ENCODE measurements at regions not wholly inside any gene's neighbourhood (a gene's known extent, or its start where the extent isn't known, plus 50 kb on each side); places are given as distances from the start of the nearest gene placed in this dataset.

- Mint-ChIP-seq H3K36me3 (ENCODE audit: insufficient read depth, unreplicated experiment) (no peaks in the 10 kb centered on the region), H3K9me3 (ENCODE audit: unreplicated experiment) (no peaks in the 10 kb centered on the region), H3K4me3 (ENCODE audit: unreplicated experiment) (no peak overlapping the region), H3K27ac (ENCODE audit: unreplicated experiment) (no peak overlapping the region), H3K4me1 (ENCODE audit: low read depth, unreplicated experiment) (peaks cover 10% of the 10 kb centered on the region), H3K27me3 (ENCODE audit: insufficient read depth, unreplicated experiment) (no peaks in the 10 kb centered on the region)
- no peak for DNase-seq
- TF ChIP-seq CTCF (IDR thresholded peaks at IDR 0.05; ENCODE audit: insufficient read depth in 1 of 2, low read depth in 1 of 2, low read length in 1 of 2, severe bottlenecking in 1 of 2, unreplicated experiment in 1 of 2) = no peak
- Histone ChIP-seq H3K9me3 (peaks cover 3% of the 10 kb centered on the region; the same call in 1 of the 2 replicates), H3K27me3 (replicated peaks; ENCODE audit: control insufficient read depth, insufficient read depth, low read length) (no peaks in the 10 kb centered on the region), H3K4me1 (peaks cover 31% of the 10 kb centered on the region), H3K4me3 (ENCODE audit: low read depth, low read length) (no peak overlapping the region), H3K36me3 (ENCODE audit: control insufficient read depth, insufficient read depth, low read length) (no peaks in the 10 kb centered on the region)
- BruUV-seq (replicated peaks) = no TSS peak
- CTCF ChIA-PET = no interaction called here
- POLR2A ChIA-PET = no interaction called here
- intact Hi-C loops (cut with micrococcal nuclease; ENCODE audit: unreplicated experiment) = no loop called here
These were observed 113.8 kb downstream of the CTAGE1 start for GRCh38 chr18:22303927-22304326.

- ChIA-PET CTCF (interaction anchor here (0.9 kb wide), 1 partner anchor 76 kb away, joined by 3 read pairs; no protein-coding TSS in a partner anchor), POLR2A (no interaction called here)
- Histone ChIP-seq H3K9me3 (peaks cover 3% of the 10 kb centered on the region; the same call in 1 of the 2 replicates), H3K27me3 (replicated peaks; ENCODE audit: control insufficient read depth, insufficient read depth, low read length) (no peaks in the 10 kb centered on the region), H3K4me3 (ENCODE audit: low read depth, low read length) (no peak overlapping the region), H3K4me1 (peaks cover 18% of the 10 kb centered on the region; the same call in 1 of the 2 replicates), H3K36me3 (ENCODE audit: control insufficient read depth, insufficient read depth, low read length) (no peaks in the 10 kb centered on the region)
- no peak for TF ChIP-seq CTCF (IDR thresholded peaks at IDR 0.05; ENCODE audit: insufficient read depth in 1 of 2, low read depth in 1 of 2, low read length in 1 of 2, severe bottlenecking in 1 of 2, unreplicated experiment in 1 of 2)
- Mint-ChIP-seq H3K27me3 (ENCODE audit: insufficient read depth, unreplicated experiment) (no peaks in the 10 kb centered on the region), H3K27ac (ENCODE audit: unreplicated experiment) (peak overlapping the region; percentile 13), H3K36me3 (ENCODE audit: insufficient read depth, unreplicated experiment) (no peaks in the 10 kb centered on the region), H3K9me3 (ENCODE audit: unreplicated experiment) (no peaks in the 10 kb centered on the region), H3K4me3 (ENCODE audit: unreplicated experiment) (no peak overlapping the region), H3K4me1 (ENCODE audit: low read depth, unreplicated experiment) (peaks cover 10% of the 10 kb centered on the region)
- intact Hi-C loops (cut with micrococcal nuclease; ENCODE audit: unreplicated experiment) = no loop called here
- DNase-seq = no peak
- BruUV-seq (replicated peaks) = no TSS peak
These were observed 115.6 kb downstream of the CTAGE1 start for GRCh38 chr18:22302144-22302543.

- ChIA-PET CTCF (interaction anchor here (0.6 kb wide), 1 partner anchor 582 kb away, joined by 4 read pairs; no protein-coding TSS in a partner anchor), POLR2A (interaction anchor here (0.7 kb wide), 1 partner anchor 359 kb away, joined by 4 read pairs; no protein-coding TSS in a partner anchor)
- H3K9me3 Mint-ChIP-seq (ENCODE audit: unreplicated experiment) = no peaks in the 10 kb centered on the region
- H3K4me3 ChIP-seq (ENCODE audit: low read depth, low read length) = no peak overlapping the region
- no peak for TF ChIP-seq CTCF (IDR thresholded peaks at IDR 0.05; ENCODE audit: insufficient read depth in 1 of 2, low read depth in 1 of 2, low read length in 1 of 2, severe bottlenecking in 1 of 2, unreplicated experiment in 1 of 2)
- H3K9me3 ChIP-seq = no peaks in the 10 kb centered on the region
- no peaks in the 10 kb centered on the region for H3K36me3 ChIP-seq (ENCODE audit: control insufficient read depth, insufficient read depth, low read length)
- no peak overlapping the region for H3K4me3 Mint-ChIP-seq (ENCODE audit: unreplicated experiment)
- no peaks in the 10 kb centered on the region for H3K27me3 Mint-ChIP-seq (ENCODE audit: insufficient read depth, unreplicated experiment)
- H3K4me1 Mint-ChIP-seq (ENCODE audit: low read depth, unreplicated experiment) = peaks cover 10% of the 10 kb centered on the region
- intact Hi-C loops (cut with micrococcal nuclease; ENCODE audit: unreplicated experiment) = no loop called here
- H3K4me1 ChIP-seq = peaks cover 14% of the 10 kb centered on the region; the same call in 1 of the 2 replicates
- no peaks in the 10 kb centered on the region for H3K27me3 ChIP-seq (replicated peaks; ENCODE audit: control insufficient read depth, insufficient read depth, low read length)
- peak overlapping the region; percentile 13 for H3K27ac Mint-ChIP-seq (ENCODE audit: unreplicated experiment)
- BruUV-seq (replicated peaks) = no TSS peak
- H3K36me3 Mint-ChIP-seq (ENCODE audit: insufficient read depth, unreplicated experiment) = no peaks in the 10 kb centered on the region
- DNase-seq = peak in 1 of 2 experiments; percentile 15
These were observed 116.8 kb downstream of the CTAGE1 start for GRCh38 chr18:22300665-22301636.

All from Caco-2 (cell line).